ENCODE measurements at regions not wholly inside any gene's neighbourhood (a gene's known extent, or its start where the extent isn't known, plus 50 kb on each side); places are given as distances from the start of the nearest gene placed in this dataset.

GRCh38 chr18:34991152-34991551 lies 50.1 kb upstream of the MAPRE2 start:
- no peak for TF ChIP-seq CTCF (conservative IDR thresholded peaks at IDR 0.05; ENCODE audit: low read length)
- no peak for TF ChIP-seq EZH2phosphoT487 (IDR thresholded peaks at IDR 0.05; ENCODE audit: borderline replicate concordance, low read depth, low read length)
